ENCODE measurements at regions not wholly inside any gene's neighbourhood (a gene's known extent, or its start where the extent isn't known, plus 50 kb on each side); places are given as distances from the start of the nearest gene placed in this dataset.

DNA sequence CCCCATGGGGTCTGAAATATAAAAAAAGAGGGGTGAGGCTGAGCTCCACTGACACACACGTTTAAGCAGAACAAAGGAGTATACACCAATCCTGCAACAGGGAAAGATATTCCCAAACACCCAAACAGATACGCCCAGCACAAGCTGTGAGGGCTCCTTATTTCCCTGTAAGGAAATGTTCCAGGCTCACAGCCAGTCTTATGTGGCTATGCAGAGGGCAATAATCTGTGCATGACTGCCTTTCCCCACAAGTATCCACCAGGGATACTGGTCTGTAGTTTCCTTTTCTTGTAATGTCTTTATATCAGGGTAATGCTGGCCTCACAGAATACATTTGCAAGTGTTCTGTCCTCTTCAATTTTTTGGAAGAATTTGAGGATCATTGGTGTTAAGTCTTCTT, 141.7 kb upstream of the DAAM1 start:
- BruUV-seq (replicated peaks), result no TSS peak
- FAIRE-seq, result no peak

More for the DNA sequence above, 141.7 kb upstream of the DAAM1 start:
- Histone ChIP-seq H4K20me1 (replicated peaks; ENCODE audit: control insufficient read depth, extremely low read depth, insufficient read depth, low read length) (no peaks in the 10 kb centered on the region), H2AFZ (ENCODE audit: low read depth, low read length) (no peak overlapping the region), H3K4me3 (replicated peaks in 1 of 3; ENCODE audit: insufficient read depth in 1 of 3, low read depth in 1 of 3, low read length in 3 of 3) (no peak overlapping the region), H3K36me3 (ENCODE audit: control insufficient read depth in 2 of 2, extremely low read depth in 1 of 2, insufficient read depth in 2 of 2, low read length in 2 of 2) (no peaks in the 10 kb centered on the region), H3K27me3 (ENCODE audit: control insufficient read depth in 2 of 2, insufficient read depth in 2 of 2, low read length in 2 of 2) (peaks cover 6 to 8% of the 10 kb centered on the region in 2 experiments), H3K9me1 (replicated peaks; ENCODE audit: control insufficient read depth, extremely low read depth, insufficient read depth, low read length) (no peaks in the 10 kb centered on the region), H3K4me2 (ENCODE audit: insufficient read depth, low read length) (no peak overlapping the region), H3K9me3 (replicated peaks; ENCODE audit: control insufficient read depth, insufficient read depth, low read length) (no peaks in the 10 kb centered on the region), H3K27ac (ENCODE audit: insufficient read depth, low read depth, low read length) (no peak overlapping the region), H3K79me2 (ENCODE audit: control insufficient read depth, insufficient read depth, low read length) (no peaks in the 10 kb centered on the region), H3K4me1 (ENCODE audit: control insufficient read depth, extremely low read depth, insufficient read depth, low read length) (no peaks in the 10 kb centered on the region), H3K9ac (replicated peaks; ENCODE audit: extremely low read depth, insufficient read depth, low read length) (no peak overlapping the region)
- CTCF ChIA-PET, result interaction anchor here (0.7 to 1.7 kb wide), 3 partner anchors 9 to 546 kb away, joined by 3 to 4 read pairs (median 3); no protein-coding TSS in a partner anchor
- dilution Hi-C loops (cut with MboI; ENCODE audit: extremely low pct_ligation_motif_present, low sequenced_read_pairs) (no loop called here), intact Hi-C loops (cut with micrococcal nuclease) (no loop called here)
- TF ChIP-seq POLR2A (IDR thresholded peaks at IDR 0.05; ENCODE audit: low read depth, low read length) (no peak), FOS (IDR thresholded peaks at IDR 0.05; ENCODE audit: borderline replicate concordance, insufficient read depth, low read length) (no peak), CTCF (IDR thresholded peaks at IDR 0.05; ENCODE audit: extremely low read depth in 1 of 2, insufficient read depth in 1 of 2, low read depth in 1 of 2, low read length in 2 of 2) (no peak), EZH2 (IDR thresholded peaks at IDR 0.05; ENCODE audit: borderline replicate concordance, low read depth, low read length, severe bottlenecking) (no peak), MAX (IDR thresholded peaks at IDR 0.05; ENCODE audit: insufficient read depth, insufficient read length) (no peak), GATA2 (IDR thresholded peaks at IDR 0.05; ENCODE audit: insufficient read depth, insufficient read length, low read depth, low read length) (no peak), MYC (IDR thresholded peaks at IDR 0.05; ENCODE audit: low read depth, low read length) (no peak), POLR2AphosphoS5 (IDR thresholded peaks at IDR 0.05; ENCODE audit: insufficient read depth, low read depth, low read length) (no peak), JUN (IDR thresholded peaks at IDR 0.05; ENCODE audit: borderline replicate concordance, insufficient read depth, insufficient read length, low read depth) (no peak)
- DNase-seq (ENCODE audit: low read depth, low spot score), result no peak
- POLR2A ChIA-PET, result no interaction called here
